Esophagus squamous epithelium (tissue), 5 donors: ENCODE measurements at regions not wholly inside any gene's neighbourhood (a gene's known extent, or its start where the extent isn't known, plus 50 kb on each side); places are given as distances from the start of the nearest gene placed in this dataset.

ENCODE experiments used
- DNase-seq: peaks from one replicate; lab custom pipeline; 2025; lab: John Stamatoyannopoulos, UW
- H3K27ac ChIP-seq, 4 donors: fragments of 200-600 bp; sonication (generic); one replicate each; pipeline ENCODE4 v1.5.1; 2016 to 2019; ENCODE audit warnings: mild to moderate bottlenecking in 1 of 4
- H3K27me3 ChIP-seq, 4 donors: fragments of 200-600 bp; sonication (generic); 1 replicate in 3 of 4; 2 replicates in 1 of 4; pipeline versions ENCODE4 v1.5.1 to v1.6.0; 2017 to 2021; ENCODE audit warnings: antibody characterized with exemption in 1 of 4
- H3K36me3 ChIP-seq, 3 donors: fragments of 200-600 bp; sonication (generic); one replicate each; pipeline ENCODE4 v1.5.1; 2016 to 2019
- H3K4me1 ChIP-seq, 3 donors: fragments of 200-600 bp; sonication (generic); one replicate each; pipeline ENCODE4 v1.5.1; 2017 to 2019
- H3K4me3 ChIP-seq, 4 donors: fragments of 200-600 bp; sonication (generic); 1 replicate in 3 of 4; 2 replicates in 1 of 4; pipeline ENCODE4 v1.5.1; 2016 to 2019; ENCODE audit warnings: mild to moderate bottlenecking in 2 of 4, moderate library complexity in 1 of 4
- H3K9me3 ChIP-seq, 3 donors: fragments of 200-600 bp; sonication (generic); one replicate each; pipeline ENCODE4 v1.5.1; 2016 to 2019
- CTCF ChIP-seq, 6 experiments: fragments of 450-650 bp in 4 of 6; fragments of 200-600 bp in 2 of 6; sonication (generic) in 2 of 6; IDR thresholded peaks; one replicate each; pipeline ENCODE4 v1.5.1; 2016 to 2019; ENCODE audit warnings: antibody characterized with exemption in 6 of 6, mild to moderate bottlenecking in 4 of 6, moderate library complexity in 4 of 6
- POLR2A ChIP-seq, 4 donors: fragments of 450-650 bp; IDR thresholded peaks; one replicate each; pipeline ENCODE4 v1.6.1; 2017; ENCODE audit warnings: antibody characterized with exemption in 4 of 4, mild to moderate bottlenecking in 4 of 4, moderate library complexity in 3 of 4
- WGBS, 2 donors: methylation state at CpG; one replicate each; pipeline ENCODE4 v1.1.5; 2018; 5-methylcytosine and 5-hydroxymethylcytosine counted together
- intact Hi-C: fragments of 100-400 bp; cut with DNase I; formaldehyde crosslinking; loops from one replicate; pipeline ENCODE4 v1.15.0; 2022
- donor health status: DM: yes; HTN: yes; CAD: no.

GRCh38 chr9:107169796-107170195 is 113.3 kb upstream of the RAD23B start:
- no peaks in the 10 kb centered on the region for H3K4me1 ChIP-seq
- H3K27me3 ChIP-seq: no peaks in the 10 kb centered on the region
- no peak overlapping the region for H3K4me3 ChIP-seq
- DNase-seq: no peak
- no peak for TF ChIP-seq POLR2A (IDR thresholded peaks at IDR 0.05)
- no peak for TF ChIP-seq CTCF (IDR thresholded peaks at IDR 0.05)
- H3K27ac ChIP-seq: no peak overlapping the region
- H3K36me3 ChIP-seq: no peaks in the 10 kb centered on the region
- 58 to 73% methylated on average over 5 of the region's 5 CpGs for WGBS, 2 donors
- no peaks in the 10 kb centered on the region for H3K9me3 ChIP-seq
- intact Hi-C loops: no loop called here

GRCh38 chr9:107170801-107171200 is 112.3 kb upstream of the RAD23B start:
- H3K27ac ChIP-seq: no peak overlapping the region
- H3K4me1 ChIP-seq: no peaks in the 10 kb centered on the region
- no peaks in the 10 kb centered on the region for H3K27me3 ChIP-seq
- TF ChIP-seq POLR2A (IDR thresholded peaks at IDR 0.05) (no peak), CTCF (IDR thresholded peaks at IDR 0.05) (no peak)
- WGBS, 2 donors: 62 to 80% methylated on average over 3 to 5 of the region's 5 CpGs
- H3K9me3 ChIP-seq: no peaks in the 10 kb centered on the region
- no peaks in the 10 kb centered on the region for H3K36me3 ChIP-seq
- DNase-seq: no peak
- H3K4me3 ChIP-seq: no peak overlapping the region
- intact Hi-C loops: no loop called here

GRCh38 chr9:107172160-107172978 is 110.7 kb upstream of the RAD23B start:
- TF ChIP-seq POLR2A (IDR thresholded peaks at IDR 0.05): no peak
- TF ChIP-seq CTCF (IDR thresholded peaks at IDR 0.05): peak; percentile 73 to 89 (median 86)
- Histone ChIP-seq H3K27ac (no peak overlapping the region), H3K9me3 (no peaks in the 10 kb centered on the region), H3K4me3 (no peak overlapping the region), H3K4me1 (peaks cover 0 to 13% (median 0%) of the 10 kb centered on the region in 3 donors), H3K27me3 (no peaks in the 10 kb centered on the region), H3K36me3 (no peaks in the 10 kb centered on the region)
- 37 to 56% methylated on average over 4 of the region's 4 CpGs for WGBS, 2 donors
- intact Hi-C loops: no loop called here
- DNase-seq: no peak

GRCh38 chr9:107172979-107173347 is 110.1 kb upstream of the RAD23B start:
- Histone ChIP-seq H3K9me3 (no peaks in the 10 kb centered on the region), H3K27me3 (no peaks in the 10 kb centered on the region), H3K4me3 (no peak overlapping the region), H3K27ac (no peak overlapping the region), H3K36me3 (no peaks in the 10 kb centered on the region), H3K4me1 (peaks cover 0 to 13% (median 0%) of the 10 kb centered on the region in 3 donors)
- DNase-seq: no peak
- intact Hi-C loops: no loop called here
- TF ChIP-seq POLR2A (IDR thresholded peaks at IDR 0.05): no peak
- no peak for TF ChIP-seq CTCF (IDR thresholded peaks at IDR 0.05)
- WGBS, 2 donors: 53 to 63% methylated on average over 6 of the region's 6 CpGs

- intact Hi-C loops: no loop called here
- TF ChIP-seq CTCF (IDR thresholded peaks at IDR 0.05): no peak
- no peak for TF ChIP-seq POLR2A (IDR thresholded peaks at IDR 0.05)
- H3K27ac ChIP-seq: no peak overlapping the region
- H3K27me3 ChIP-seq: no peaks in the 10 kb centered on the region
- no peak overlapping the region for H3K4me3 ChIP-seq
- no peak for DNase-seq
- WGBS, 2 donors: 66 to 71% methylated on average over 7 of the region's 7 CpGs
- no peaks in the 10 kb centered on the region for H3K36me3 ChIP-seq
- no peaks in the 10 kb centered on the region for H3K9me3 ChIP-seq
- H3K4me1 ChIP-seq: peaks cover 0 to 13% (median 0%) of the 10 kb centered on the region in 3 donors
These were observed 109.5 kb upstream of the RAD23B start for GRCh38 chr9:107173422-107174180.
